Fibroblast of lung (primary cell): ENCODE measurements at regions not wholly inside any gene's neighbourhood (a gene's known extent, or its start where the extent isn't known, plus 50 kb on each side); places are given as distances from the start of the nearest gene placed in this dataset.
"Not testable (repeated sequence)": the region's sequence is repeated elsewhere in the genome, so short reads cannot be mapped to it uniquely, and the experiment has no call there.

ENCODE experiments used
- DNase-seq, 2 donors: peaks; one replicate each; pipeline versions ENCODE4 v3.0.0 to v3.0.0-alpha.2; 2010; ENCODE audit warnings: low read depth in 2 of 2
- H2AFZ ChIP-seq: 2 replicates; pipeline ENCODE4 v1.5.1; 2012; ENCODE audit warnings: low read length, control low read depth, inconsistent platforms
- H3K27ac ChIP-seq: 2 replicates; pipeline ENCODE4 v1.5.1; 2011; ENCODE audit warnings: low read length, control low read depth; ENCODE audit not compliant: insufficient read depth
- H3K27me3 ChIP-seq: 2 replicates; pipeline ENCODE4 v1.5.1; 2011; ENCODE audit warnings: mild to moderate bottlenecking, low read length; ENCODE audit not compliant: control insufficient read depth, insufficient read depth
- H3K36me3 ChIP-seq: 2 replicates; pipeline ENCODE4 v1.5.1; 2011; ENCODE audit warnings: low read length; ENCODE audit not compliant: control insufficient read depth, insufficient read depth
- H3K4me1 ChIP-seq: 2 replicates; pipeline ENCODE4 v1.5.1; 2011; ENCODE audit warnings: low read length; ENCODE audit not compliant: control insufficient read depth, insufficient read depth; ENCODE audit errors: extremely low read depth
- H3K4me2 ChIP-seq: 2 replicates; pipeline ENCODE4 v1.5.1; 2011; ENCODE audit warnings: low read length, control low read depth; ENCODE audit not compliant: insufficient read depth; ENCODE audit errors: extremely low read depth
- H3K4me3 ChIP-seq, 4 experiments: fragments of 200-600 bp in 1 of 4; sonication (generic) in 1 of 4; replicated peaks in 1 of 4; 2 replicates each; pipeline ENCODE4 v1.5.1; 2011 to 2016; ENCODE audit warnings: low read length in 4 of 4, low read depth in 3 of 4, mild to moderate bottlenecking in 3 of 4, control low read depth in 2 of 4, inconsistent platforms in 1 of 4, mixed read lengths in 1 of 4; ENCODE audit not compliant: insufficient read depth in 1 of 4; ENCODE audit errors: control extremely low read depth in 1 of 4
- H3K79me2 ChIP-seq: 2 replicates; pipeline ENCODE4 v1.5.1; 2012; ENCODE audit warnings: mild to moderate bottlenecking, low read length, inconsistent platforms; ENCODE audit not compliant: control insufficient read depth, insufficient read depth
- H3K9ac ChIP-seq: 2 replicates; pipeline ENCODE4 v1.5.1; 2011; ENCODE audit warnings: mild to moderate bottlenecking, low read length, control low read depth; ENCODE audit not compliant: insufficient read depth
- H3K9me3 ChIP-seq: 2 replicates; pipeline ENCODE4 v1.5.1; 2012; ENCODE audit warnings: low read depth, low read length; ENCODE audit not compliant: control insufficient read depth, insufficient read depth
- H4K20me1 ChIP-seq: 2 replicates; pipeline ENCODE4 v1.5.1; 2011; ENCODE audit warnings: low read length; ENCODE audit not compliant: control insufficient read depth, insufficient read depth; ENCODE audit errors: extremely low read depth
- EZH2 ChIP-seq: IDR thresholded peaks from 2 replicates; pipeline ENCODE4 v1.5.1; 2012; ENCODE audit warnings: low read length, control low read depth, mild to moderate bottlenecking; ENCODE audit errors: missing control alignments
- TF ChIP-seq, protein P1 (sequence below), 2 donors: IDR thresholded peaks in 1 of 2; conservative IDR thresholded peaks in 1 of 2; 1 replicate in 1 of 2; 2 replicates in 1 of 2; pipeline ENCODE4 v1.5.1; 2011 to 2012; ENCODE audit warnings: low read length in 2 of 2, control low read depth in 1 of 2, inconsistent platforms in 1 of 2, low read depth in 1 of 2, mild to moderate bottlenecking in 1 of 2

DNA sequence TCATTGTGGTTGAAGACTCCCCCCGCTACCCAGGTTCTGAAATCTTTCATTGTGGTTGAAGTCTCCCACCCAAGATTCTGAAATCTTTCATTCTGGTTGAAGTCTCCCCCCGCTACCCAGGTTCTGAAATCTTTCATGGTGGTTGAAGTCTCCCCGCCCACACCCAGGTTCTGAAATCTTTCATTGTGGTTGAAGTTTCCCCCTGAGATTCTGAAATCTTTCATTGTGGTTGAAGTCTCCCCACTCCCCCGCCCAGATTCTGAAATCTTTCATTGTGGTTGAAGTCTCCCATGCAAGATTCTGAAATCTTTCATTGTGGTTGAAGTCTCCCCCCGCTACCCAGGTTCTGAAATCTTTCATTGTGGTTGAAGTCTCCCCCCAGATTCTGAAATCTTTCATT lies 916.0 kb downstream of the BRD1 start:
- not testable (repeated sequence) for H3K27ac ChIP-seq, H3K4me2 ChIP-seq, H2AFZ ChIP-seq, H3K9ac ChIP-seq, H3K4me1 ChIP-seq, H3K27me3 ChIP-seq, H3K36me3 ChIP-seq, H3K4me3 ChIP-seq, H3K79me2 ChIP-seq, DNase-seq, H3K9me3 ChIP-seq, H4K20me1 ChIP-seq

DNA sequence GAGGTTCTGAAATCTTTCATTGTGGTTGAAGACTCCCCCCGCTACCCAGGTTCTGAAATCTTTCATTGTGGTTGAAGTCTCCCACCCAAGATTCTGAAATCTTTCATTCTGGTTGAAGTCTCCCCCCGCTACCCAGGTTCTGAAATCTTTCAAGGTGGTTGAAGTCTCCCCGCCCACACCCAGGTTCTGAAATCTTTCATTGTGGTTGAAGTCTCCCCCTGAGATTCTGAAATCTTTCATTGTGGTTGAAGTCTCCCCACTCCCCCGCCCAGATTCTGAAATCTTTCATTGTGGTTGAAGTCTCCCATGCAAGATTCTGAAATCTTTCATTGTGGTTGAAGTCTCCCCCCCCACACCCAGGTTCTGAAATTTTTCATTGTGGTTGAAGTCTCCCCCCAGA lies 916.6 kb downstream of the BRD1 start:
- not testable (repeated sequence) for H3K4me3 ChIP-seq, H3K9ac ChIP-seq, H3K79me2 ChIP-seq, H3K9me3 ChIP-seq, H4K20me1 ChIP-seq, H3K36me3 ChIP-seq, H2AFZ ChIP-seq, H3K27me3 ChIP-seq, DNase-seq, H3K4me1 ChIP-seq, H3K27ac ChIP-seq, H3K4me2 ChIP-seq

DNA sequence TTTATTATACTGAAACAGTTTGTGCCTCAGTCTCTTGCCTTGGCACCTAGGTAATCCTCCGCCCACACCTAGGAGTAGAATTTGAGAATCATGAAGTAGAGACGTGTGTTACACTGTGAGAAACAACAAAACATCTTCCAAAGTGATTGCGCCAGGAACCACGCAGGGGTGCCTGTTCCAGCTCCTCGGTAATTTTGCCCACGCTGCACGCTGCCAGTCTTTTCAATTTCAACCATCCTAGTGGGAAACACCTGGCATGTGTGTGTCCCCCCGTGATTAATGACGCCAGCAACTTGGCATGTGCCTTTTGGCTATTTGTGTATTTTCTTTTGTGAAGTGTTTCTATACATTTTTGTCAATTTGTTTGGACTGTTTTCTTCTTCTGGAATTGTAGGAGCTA lies 919.1 kb downstream of the BRD1 start:
- Histone ChIP-seq H3K9me3 (no peaks in the 10 kb centered on the region), H3K79me2 (no peaks in the 10 kb centered on the region)

DNA sequence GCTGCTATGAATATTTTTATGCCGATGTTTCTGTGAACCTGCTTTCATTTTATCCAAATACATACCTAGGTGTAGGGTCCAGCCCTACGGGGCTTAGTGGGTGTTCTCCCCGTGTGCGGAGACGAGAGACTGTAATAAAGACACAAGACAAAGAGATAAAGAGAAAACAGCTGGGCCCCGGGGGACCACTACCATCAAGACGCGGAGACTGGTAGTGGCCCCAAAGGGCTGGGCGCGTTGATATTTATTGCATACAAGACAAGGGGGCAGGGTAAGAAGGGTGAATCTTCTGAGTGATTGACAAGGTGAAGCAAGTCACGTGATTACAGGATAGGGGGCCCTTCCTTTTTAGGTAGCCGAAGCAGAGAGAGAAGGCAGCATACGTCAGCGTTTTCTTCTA lies 920.1 kb downstream of the BRD1 start:
- H3K27ac ChIP-seq: no peak overlapping the region
- H3K4me2 ChIP-seq: no peak overlapping the region
- no peaks in the 10 kb centered on the region for H3K9me3 ChIP-seq
- no peak for TF ChIP-seq EZH2
- TF ChIP-seq, protein P1, sequence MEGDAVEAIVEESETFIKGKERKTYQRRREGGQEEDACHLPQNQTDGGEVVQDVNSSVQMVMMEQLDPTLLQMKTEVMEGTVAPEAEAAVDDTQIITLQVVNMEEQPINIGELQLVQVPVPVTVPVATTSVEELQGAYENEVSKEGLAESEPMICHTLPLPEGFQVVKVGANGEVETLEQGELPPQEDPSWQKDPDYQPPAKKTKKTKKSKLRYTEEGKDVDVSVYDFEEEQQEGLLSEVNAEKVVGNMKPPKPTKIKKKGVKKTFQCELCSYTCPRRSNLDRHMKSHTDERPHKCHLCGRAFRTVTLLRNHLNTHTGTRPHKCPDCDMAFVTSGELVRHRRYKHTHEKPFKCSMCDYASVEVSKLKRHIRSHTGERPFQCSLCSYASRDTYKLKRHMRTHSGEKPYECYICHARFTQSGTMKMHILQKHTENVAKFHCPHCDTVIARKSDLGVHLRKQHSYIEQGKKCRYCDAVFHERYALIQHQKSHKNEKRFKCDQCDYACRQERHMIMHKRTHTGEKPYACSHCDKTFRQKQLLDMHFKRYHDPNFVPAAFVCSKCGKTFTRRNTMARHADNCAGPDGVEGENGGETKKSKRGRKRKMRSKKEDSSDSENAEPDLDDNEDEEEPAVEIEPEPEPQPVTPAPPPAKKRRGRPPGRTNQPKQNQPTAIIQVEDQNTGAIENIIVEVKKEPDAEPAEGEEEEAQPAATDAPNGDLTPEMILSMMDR (conservative IDR thresholded peaks at IDR 0.05 in 1 of 2, IDR thresholded peaks at IDR 0.05 in 1 of 2; ENCODE audit: low read depth in 1 of 2, low read length in 2 of 2): no peak
- no peaks in the 10 kb centered on the region for H3K4me1 ChIP-seq
- H3K4me3 ChIP-seq: no peak overlapping the region
- H2AFZ ChIP-seq: no peak overlapping the region
- H3K9ac ChIP-seq: no peak overlapping the region
- H3K79me2 ChIP-seq: no peaks in the 10 kb centered on the region
- no peaks in the 10 kb centered on the region for H3K36me3 ChIP-seq
- no peaks in the 10 kb centered on the region for H4K20me1 ChIP-seq
- no peaks in the 10 kb centered on the region for H3K27me3 ChIP-seq
- no peak for DNase-seq

More for the DNA sequence above, 919.1 kb downstream of the BRD1 start:
- H3K27me3 ChIP-seq: no peaks in the 10 kb centered on the region
- no peak overlapping the region for H3K9ac ChIP-seq
- H3K27ac ChIP-seq: no peak overlapping the region
- no peak for DNase-seq
- no peak overlapping the region for H2AFZ ChIP-seq
- H4K20me1 ChIP-seq: no peaks in the 10 kb centered on the region
- TF ChIP-seq, protein P1 (conservative IDR thresholded peaks at IDR 0.05 in 1 of 2, IDR thresholded peaks at IDR 0.05 in 1 of 2; ENCODE audit: low read depth in 1 of 2, low read length in 2 of 2): no peak
- no peak for TF ChIP-seq EZH2
- H3K36me3 ChIP-seq: no peaks in the 10 kb centered on the region
- no peak overlapping the region for H3K4me3 ChIP-seq
- no peak overlapping the region for H3K4me2 ChIP-seq
- H3K4me1 ChIP-seq: no peaks in the 10 kb centered on the region
